Loucy (cell line): ENCODE measurements at regions not wholly inside any gene's neighbourhood (a gene's known extent, or its start where the extent isn't known, plus 50 kb on each side); places are given as distances from the start of the nearest gene placed in this dataset.

Experiments used
- H2AFZ ChIP-seq: fragments of 200-600 bp; sonication (generic); 2 replicates; pipeline ENCODE4 v1.6.0; 2016; ENCODE audit warnings: antibody characterized with exemption, mild to moderate bottlenecking, low read length, moderate library complexity
- H3F3A ChIP-seq: fragments of 200-600 bp; 2 replicates; pipeline ENCODE4 v1.6.0; 2016; ENCODE audit warnings: antibody characterized with exemption, low read depth, mild to moderate bottlenecking
- H3K27me3 ChIP-seq: fragments of 200-600 bp; sonication (generic); 2 replicates; pipeline ENCODE4 v1.6.1; 2014; ENCODE audit warnings: low read length, mild to moderate bottlenecking; ENCODE audit not compliant: insufficient read depth, poor library complexity, severe bottlenecking
- H3K36me3 ChIP-seq: fragments of 200-600 bp; sonication (generic); 2 replicates; pipeline ENCODE4 v1.6.1; 2016; ENCODE audit warnings: low read length; ENCODE audit not compliant: insufficient read depth
- H3K4me1 ChIP-seq: fragments of 200-600 bp; sonication (generic); 2 replicates; pipeline ENCODE4 v1.5.1; 2014; ENCODE audit warnings: low read length, mild to moderate bottlenecking; ENCODE audit not compliant: insufficient read depth, poor library complexity, severe bottlenecking
- H3K4me2 ChIP-seq: fragments of 200-600 bp; sonication (generic); 2 replicates; pipeline ENCODE4 v1.6.0; 2014; ENCODE audit warnings: antibody characterized with exemption, low read length, low read depth, mild to moderate bottlenecking; ENCODE audit not compliant: poor library complexity, severe bottlenecking
- H3K4me3 ChIP-seq: fragments of 200-600 bp; sonication (generic); 2 replicates; pipeline ENCODE4 v1.5.1; 2014; ENCODE audit warnings: low read length, mild to moderate bottlenecking, mixed read lengths; ENCODE audit not compliant: poor library complexity, severe bottlenecking
- H3K79me2 ChIP-seq: fragments of 200-600 bp; sonication (generic); 2 replicates; pipeline ENCODE4 v1.6.1; 2014; ENCODE audit warnings: low read length; ENCODE audit not compliant: insufficient read depth
- H3K9ac ChIP-seq: fragments of 200-600 bp; sonication (generic); 2 replicates; pipeline ENCODE4 v1.6.0; 2014; ENCODE audit warnings: mild to moderate bottlenecking, low read depth, low read length, moderate library complexity; ENCODE audit not compliant: poor library complexity, severe bottlenecking
- H3K9me2 ChIP-seq: fragments of 200-600 bp; sonication (generic); replicated peaks from 2 replicates; pipeline ENCODE4 v1.6.1; 2016; ENCODE audit warnings: low read depth, low read length, mixed read lengths
- H3K9me3 ChIP-seq: fragments of 200-600 bp; sonication (generic); 2 replicates; pipeline ENCODE4 v1.6.1; 2014; ENCODE audit warnings: mild to moderate bottlenecking, antibody characterized with exemption, low read length, low read depth; ENCODE audit not compliant: insufficient read depth
- H4K20me1 ChIP-seq: fragments of 200-600 bp; sonication (generic); 2 replicates; pipeline ENCODE4 v1.6.0; 2014; ENCODE audit warnings: antibody characterized with exemption, low read length, mild to moderate bottlenecking; ENCODE audit not compliant: insufficient read depth, poor library complexity, severe bottlenecking
- CTCF ChIP-seq: fragments of 200-600 bp; sonication (generic); conservative IDR thresholded peaks from 2 replicates; pipeline ENCODE4 v1.5.1; 2014; ENCODE audit warnings: mild to moderate bottlenecking, antibody characterized with exemption, low read length
- EZH2phosphoT487 ChIP-seq: fragments of 200-600 bp; IDR thresholded peaks from 2 replicates; pipeline ENCODE4 v1.6.1; 2018; ENCODE audit warnings: antibody characterized with exemption, mild to moderate bottlenecking, moderate library complexity, borderline replicate concordance

GRCh38 chrX:25600776-25601175 lies 537.4 kb upstream of the MAGEB18 start:
- Histone ChIP-seq H3K4me1 (no peaks in the 10 kb centered on the region), H2AFZ (no peak overlapping the region), H3K9me2 (no peaks in the 10 kb centered on the region), H3K9me3 (no peaks in the 10 kb centered on the region), H3K4me3 (no peak overlapping the region), H3K9ac (no peak overlapping the region), H3K4me2 (no peak overlapping the region), H3K79me2 (no peaks in the 10 kb centered on the region), H3K36me3 (no peaks in the 10 kb centered on the region), H3K27me3 (no peaks in the 10 kb centered on the region), H3F3A (no peaks in the 10 kb centered on the region), H4K20me1 (no peaks in the 10 kb centered on the region)
- no peak for TF ChIP-seq EZH2phosphoT487
- no peak for TF ChIP-seq CTCF

GRCh38 chrX:25601323-25601722 lies 536.8 kb upstream of the MAGEB18 start:
- Histone ChIP-seq H3K4me1 (no peaks in the 10 kb centered on the region), H3K9ac (no peak overlapping the region), H3F3A (no peaks in the 10 kb centered on the region), H3K79me2 (no peaks in the 10 kb centered on the region), H3K36me3 (no peaks in the 10 kb centered on the region), H3K27me3 (no peaks in the 10 kb centered on the region), H3K4me2 (no peak overlapping the region), H3K9me3 (no peaks in the 10 kb centered on the region), H3K9me2 (no peaks in the 10 kb centered on the region), H4K20me1 (no peaks in the 10 kb centered on the region), H2AFZ (no peak overlapping the region), H3K4me3 (no peak overlapping the region)
- TF ChIP-seq CTCF (no peak), EZH2phosphoT487 (no peak)

GRCh38 chrX:25618248-25618647 lies 519.9 kb upstream of the MAGEB18 start:
- TF ChIP-seq CTCF (no peak), EZH2phosphoT487 (no peak)
- H4K20me1 ChIP-seq: no peaks in the 10 kb centered on the region
- no peaks in the 10 kb centered on the region for H3K27me3 ChIP-seq
- no peaks in the 10 kb centered on the region for H3F3A ChIP-seq
- no peaks in the 10 kb centered on the region for H3K36me3 ChIP-seq
- no peaks in the 10 kb centered on the region for H3K9me2 ChIP-seq
- H3K9ac ChIP-seq: no peak overlapping the region
- H3K4me1 ChIP-seq: no peaks in the 10 kb centered on the region
- no peaks in the 10 kb centered on the region for H3K9me3 ChIP-seq
- no peak overlapping the region for H2AFZ ChIP-seq
- no peak overlapping the region for H3K4me2 ChIP-seq
- H3K79me2 ChIP-seq: no peaks in the 10 kb centered on the region
- H3K4me3 ChIP-seq: no peak overlapping the region
